Fibroblast of mammary gland (primary cell): ENCODE measurements at regions not wholly inside any gene's neighbourhood (a gene's known extent, or its start where the extent isn't known, plus 50 kb on each side); places are given as distances from the start of the nearest gene placed in this dataset.

Experiments
- DNase-seq: peaks from one replicate; pipeline ENCODE4 v3.0.0-alpha.2; 2010; ENCODE audit warnings: low read depth
- H3K4me3 ChIP-seq: 2 replicates; pipeline ENCODE4 v1.5.1; 2011; ENCODE audit warnings: low read depth, mild to moderate bottlenecking, low read length, moderate library complexity; ENCODE audit not compliant: control insufficient read depth
- TF ChIP-seq, protein P1 (sequence below): conservative IDR thresholded peaks from 2 replicates; pipeline ENCODE4 v1.5.1; 2011; ENCODE audit warnings: low read depth, low read length, inconsistent platforms; ENCODE audit not compliant: control insufficient read depth, insufficient read depth

DNA sequence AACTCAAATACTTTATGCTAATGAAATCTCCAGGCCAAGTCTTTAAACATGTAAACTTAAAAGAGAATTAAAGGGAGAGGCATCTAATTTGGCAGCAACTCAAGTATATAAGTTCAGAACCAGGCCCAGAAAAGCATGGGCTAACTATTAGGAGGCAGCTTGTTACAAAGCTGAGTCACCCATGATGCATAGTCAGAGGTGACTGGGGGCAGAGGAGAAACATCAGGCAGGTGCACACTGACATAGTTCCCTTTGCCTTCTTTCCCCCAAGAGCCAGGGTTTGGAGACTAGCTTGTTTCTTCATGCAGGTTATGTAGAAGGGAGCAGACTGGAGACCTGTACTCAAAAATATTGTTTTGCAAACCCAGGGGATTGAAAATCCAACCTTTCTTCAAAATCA is 619.0 kb downstream of the SOX6 start:
- DNase-seq = no peak
- TF ChIP-seq, protein P1, sequence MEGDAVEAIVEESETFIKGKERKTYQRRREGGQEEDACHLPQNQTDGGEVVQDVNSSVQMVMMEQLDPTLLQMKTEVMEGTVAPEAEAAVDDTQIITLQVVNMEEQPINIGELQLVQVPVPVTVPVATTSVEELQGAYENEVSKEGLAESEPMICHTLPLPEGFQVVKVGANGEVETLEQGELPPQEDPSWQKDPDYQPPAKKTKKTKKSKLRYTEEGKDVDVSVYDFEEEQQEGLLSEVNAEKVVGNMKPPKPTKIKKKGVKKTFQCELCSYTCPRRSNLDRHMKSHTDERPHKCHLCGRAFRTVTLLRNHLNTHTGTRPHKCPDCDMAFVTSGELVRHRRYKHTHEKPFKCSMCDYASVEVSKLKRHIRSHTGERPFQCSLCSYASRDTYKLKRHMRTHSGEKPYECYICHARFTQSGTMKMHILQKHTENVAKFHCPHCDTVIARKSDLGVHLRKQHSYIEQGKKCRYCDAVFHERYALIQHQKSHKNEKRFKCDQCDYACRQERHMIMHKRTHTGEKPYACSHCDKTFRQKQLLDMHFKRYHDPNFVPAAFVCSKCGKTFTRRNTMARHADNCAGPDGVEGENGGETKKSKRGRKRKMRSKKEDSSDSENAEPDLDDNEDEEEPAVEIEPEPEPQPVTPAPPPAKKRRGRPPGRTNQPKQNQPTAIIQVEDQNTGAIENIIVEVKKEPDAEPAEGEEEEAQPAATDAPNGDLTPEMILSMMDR = no peak
- no peak overlapping the region for H3K4me3 ChIP-seq

DNA sequence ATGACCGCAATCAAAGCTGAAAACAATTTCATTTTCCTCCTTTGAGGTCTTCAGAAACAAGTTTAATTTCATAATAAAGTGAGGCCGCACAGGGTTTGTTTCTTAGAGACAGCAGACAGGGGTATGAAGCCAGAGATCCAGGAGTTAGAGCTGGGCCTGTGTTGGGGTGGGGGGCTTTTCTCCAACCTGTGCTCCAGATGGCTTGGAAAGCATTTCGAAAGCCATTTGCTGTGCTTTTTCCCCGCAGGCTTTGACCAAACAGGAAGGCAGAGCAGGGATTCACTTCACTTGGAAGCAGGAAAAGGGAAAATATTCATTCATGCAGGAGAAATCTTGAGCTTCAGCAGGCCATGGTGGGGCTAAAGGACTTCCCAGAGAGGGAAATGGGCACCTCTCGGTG is 617.4 kb downstream of the SOX6 start:
- no peak overlapping the region for H3K4me3 ChIP-seq
- DNase-seq = no peak
- TF ChIP-seq, protein P1 = no peak

DNA sequence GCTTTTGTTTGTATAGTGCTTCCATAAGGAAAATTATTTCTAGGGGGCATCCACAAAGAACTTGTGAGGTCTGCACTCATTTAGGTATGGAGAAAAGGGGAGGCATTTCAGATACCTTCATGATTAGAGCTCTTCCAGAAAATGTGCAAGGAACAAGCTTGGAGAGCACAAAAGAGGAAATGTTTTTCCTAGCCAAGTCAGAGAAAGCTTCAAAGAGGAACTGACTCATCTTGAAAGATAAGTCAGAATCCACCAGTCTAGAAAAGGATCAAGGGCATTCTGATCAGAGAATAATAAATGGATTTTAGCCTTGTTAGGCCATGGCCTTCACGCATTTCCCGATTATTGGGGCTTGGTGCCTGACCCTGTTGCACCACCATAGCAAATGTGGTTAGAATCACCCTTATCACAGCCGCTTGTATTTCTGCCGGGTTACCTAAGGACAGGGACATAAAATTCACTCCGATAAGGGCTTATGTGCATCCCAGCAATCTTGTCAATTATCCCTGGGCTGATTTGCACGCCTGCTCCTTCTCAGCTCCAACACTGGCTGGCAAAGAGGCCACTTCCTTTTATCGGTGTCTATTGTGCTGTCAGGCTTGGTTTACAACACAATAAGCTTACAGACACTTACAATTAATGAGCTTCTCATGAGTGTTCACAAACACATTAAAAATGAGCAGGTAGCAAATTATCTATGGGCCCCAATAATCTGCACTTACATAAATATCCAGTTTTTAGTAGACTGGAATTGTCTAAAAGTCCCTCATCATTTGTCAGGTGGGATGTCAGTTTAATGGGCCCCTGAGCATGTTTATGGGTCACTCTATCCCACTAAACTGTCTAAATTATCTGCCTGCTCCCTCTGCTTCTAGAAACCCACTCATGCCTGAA is 613.5 kb downstream of the SOX6 start:
- DNase-seq = no peak
- H3K4me3 ChIP-seq = no peak overlapping the region
- TF ChIP-seq, protein P1 = no peak

DNA sequence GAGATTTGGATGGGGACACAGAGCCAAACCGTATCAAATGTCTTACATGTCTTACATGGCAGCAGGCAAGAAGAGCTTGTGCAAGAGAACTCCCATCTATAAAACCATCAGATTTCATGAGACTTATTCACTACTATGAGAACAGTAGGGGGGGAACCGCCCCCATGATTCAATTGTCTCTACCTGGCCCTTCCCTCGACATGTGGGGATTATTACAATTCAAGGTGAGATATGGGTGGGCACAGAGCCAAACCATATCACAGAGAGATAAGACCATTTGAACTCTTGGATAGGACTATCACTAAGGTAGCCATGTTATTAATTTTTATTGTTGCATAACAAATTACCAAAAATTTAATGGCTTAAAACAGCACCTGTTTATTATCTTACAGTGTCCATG is 611.7 kb downstream of the SOX6 start:
- no peak overlapping the region for H3K4me3 ChIP-seq
- TF ChIP-seq, protein P1 = no peak
- DNase-seq = no peak

DNA sequence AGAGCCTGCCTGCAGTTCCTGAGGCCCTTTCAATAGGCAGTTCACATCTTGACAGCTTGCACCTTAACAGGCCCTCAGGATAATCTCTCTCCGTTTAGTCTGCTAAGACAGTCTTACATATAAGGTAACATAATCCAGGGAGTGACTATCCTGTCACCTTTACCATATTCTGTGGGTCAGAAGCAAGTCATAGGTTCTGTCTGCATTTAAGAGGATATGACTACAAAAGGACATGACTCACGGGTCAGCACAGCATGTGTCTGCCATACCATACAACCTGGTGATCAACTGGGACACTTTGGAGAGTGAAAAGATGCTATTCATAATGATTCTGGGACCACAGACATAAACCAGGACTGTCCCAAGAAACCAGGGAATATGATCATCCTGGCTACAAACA is 611.1 kb downstream of the SOX6 start:
- TF ChIP-seq, protein P1 = no peak
- H3K4me3 ChIP-seq = no peak overlapping the region
- DNase-seq = no peak

DNA sequence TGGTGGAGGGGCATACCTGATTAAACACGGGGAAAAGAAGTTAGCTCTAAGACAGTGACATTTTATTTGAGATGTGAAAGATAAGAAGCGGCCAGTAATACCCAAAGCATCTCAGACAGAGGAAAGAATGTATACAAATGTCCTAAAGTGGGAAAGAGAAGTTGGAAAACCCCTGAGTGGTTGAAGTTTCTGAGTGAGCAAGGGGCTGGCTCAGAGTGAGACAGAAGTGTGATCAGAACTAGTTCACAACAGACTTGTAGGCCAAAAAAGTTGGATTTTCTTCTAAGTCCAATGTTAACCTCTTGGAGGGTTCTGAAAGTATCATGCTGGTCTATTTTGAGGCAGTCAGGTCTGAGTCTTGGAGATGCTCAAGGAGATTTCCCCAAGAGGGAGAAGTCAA is 608.7 kb downstream of the SOX6 start:
- no peak for DNase-seq
- H3K4me3 ChIP-seq = no peak overlapping the region
- TF ChIP-seq, protein P1 = no peak

DNA sequence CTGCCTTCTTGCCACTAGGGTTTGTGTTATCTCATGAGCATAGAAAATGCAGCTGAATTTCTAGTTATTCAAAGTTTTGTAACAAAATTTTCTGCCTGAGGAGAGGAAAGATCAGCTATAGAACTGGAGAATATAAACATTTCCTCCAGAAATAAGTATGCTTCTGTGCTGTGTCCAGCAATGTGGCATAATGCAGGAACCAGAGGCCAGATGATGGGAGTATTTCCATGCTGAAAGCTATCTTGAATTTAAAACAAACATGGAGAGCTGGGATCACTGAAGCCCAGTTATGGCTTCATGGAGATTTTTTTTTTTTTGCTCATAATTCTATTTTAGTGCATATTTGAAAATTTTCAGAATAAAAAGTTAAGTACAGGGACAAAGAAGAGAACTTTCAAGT is 608.2 kb downstream of the SOX6 start:
- TF ChIP-seq, protein P1 = no peak
- DNase-seq = no peak
- H3K4me3 ChIP-seq = no peak overlapping the region
